ENCODE measurements at regions not wholly inside any gene's neighbourhood (a gene's known extent, or its start where the extent isn't known, plus 50 kb on each side); places are given as distances from the start of the nearest gene placed in this dataset.
"Not testable (repeated sequence)": the region's sequence is repeated elsewhere in the genome, so short reads cannot be mapped to it uniquely, and the experiment has no call there.

- no peak for DNase-seq (ENCODE audit: low read depth in 3 of 3, low spot score in 1 of 3)
These were observed 57.9 kb downstream of the GPR101 start for GRCh38 chrX:136975684-136976470.

- no peak for DNase-seq (ENCODE audit: low read depth in 3 of 3, low spot score in 1 of 3)
These were observed 65.8 kb downstream of the GPR101 start for GRCh38 chrX:136967966-136968365.

GRCh38 chrX:136963973-136964372 is 69.8 kb downstream of the GPR101 start:
- DNase-seq (ENCODE audit: low read depth in 3 of 3, low spot score in 1 of 3), result no peak

- DNase-seq (ENCODE audit: low read depth in 3 of 3, low spot score in 1 of 3), result no peak
These were observed 72.1 kb downstream of the GPR101 start for GRCh38 chrX:136961594-136962135.

- no peak for DNase-seq (ENCODE audit: low read depth in 3 of 3, low spot score in 1 of 3)
These were observed 74.4 kb upstream of the RBMX start for GRCh38 chrX:136954930-136955329.

GRCh38 chrX:136953867-136954787 is 73.6 kb upstream of the RBMX start:
- peak in 2 of 3 donors; percentile 1 to 16 for DNase-seq (ENCODE audit: low read depth in 3 of 3, low spot score in 1 of 3)

GRCh38 chrX:136950211-136950610 is 69.7 kb upstream of the RBMX start:
- DNase-seq (ENCODE audit: low read depth in 3 of 3, low spot score in 1 of 3), result no peak

- no peak for DNase-seq (ENCODE audit: low read depth in 3 of 3, low spot score in 1 of 3)
These were observed 61.1 kb upstream of the RBMX start for GRCh38 chrX:136941396-136942337.

GRCh38 chrX:136936183-136936549 is 55.6 kb upstream of the RBMX start:
- DNase-seq (ENCODE audit: low read depth in 3 of 3, low spot score in 1 of 3), result no peak

GRCh38 chrX:136935533-136936182 is 55.1 kb upstream of the RBMX start:
- DNase-seq (ENCODE audit: low read depth in 3 of 3, low spot score in 1 of 3), result peak in 1 of 3 donors; percentile 0

- DNase-seq (ENCODE audit: low read depth in 3 of 3, low spot score in 1 of 3), result not testable (repeated sequence)
These were observed 54.1 kb upstream of the RBMX start for GRCh38 chrX:136934652-136935051.

- no peak for DNase-seq (ENCODE audit: low read depth in 3 of 3, low spot score in 1 of 3)
These were observed 53.2 kb upstream of the RBMX start for GRCh38 chrX:136933611-136934145.

GRCh38 chrX:136931661-136932060 is 51.1 kb upstream of the RBMX start:
- no peak for DNase-seq (ENCODE audit: low read depth in 3 of 3, low spot score in 1 of 3)

Data from stimulated activated CD4-positive, alpha-beta T cell treated with anti-CD3 and anti-CD28 coated beads, TNF-alpha, amount 100 ng/mL, for 1 hour (primary cell).